Femur (tissue), 1 donor: ENCODE measurements at regions not wholly inside any gene's neighbourhood (a gene's known extent, or its start where the extent isn't known, plus 50 kb on each side); places are given as distances from the start of the nearest gene placed in this dataset.

Experiments used
- DNase-seq: peaks from one replicate; pipeline ENCODE4 v3.0.0-alpha.2; 2017

GRCh38 chr20:60976139-60976538, 275.9 kb upstream of the CDH4 start:
- DNase-seq, result no peak

GRCh38 chr20:60976913-60977312, 275.1 kb upstream of the CDH4 start:
- DNase-seq, result no peak

- peak; percentile 46 for DNase-seq
Measured at GRCh38 chr20:60977901-60978300, 274.2 kb upstream of the CDH4 start.

GRCh38 chr20:60984666-60985065, 267.4 kb upstream of the CDH4 start:
- no peak for DNase-seq

- no peak for DNase-seq
Measured at GRCh38 chr20:60986506-60987156, 265.4 kb upstream of the CDH4 start.

- DNase-seq, result no peak
Measured at GRCh38 chr20:60990061-60990460, 262.0 kb upstream of the CDH4 start.

GRCh38 chr20:60990643-60991042, 261.4 kb upstream of the CDH4 start:
- DNase-seq, result no peak

- peak; percentile 9 for DNase-seq
Measured at GRCh38 chr20:60993433-60994044, 258.5 kb upstream of the CDH4 start.

GRCh38 chr20:60999250-60999649, 252.8 kb upstream of the CDH4 start:
- DNase-seq, result no peak

- no peak for DNase-seq
Measured at GRCh38 chr20:61002090-61002489, 250.0 kb upstream of the CDH4 start.

- DNase-seq, result no peak
Measured at GRCh38 chr20:61014491-61014890, 237.6 kb upstream of the CDH4 start.

GRCh38 chr20:61015602-61016001, 236.5 kb upstream of the CDH4 start:
- DNase-seq, result no peak

- no peak for DNase-seq
Measured at GRCh38 chr20:61019322-61019721, 232.7 kb upstream of the CDH4 start.

GRCh38 chr20:61023612-61024011, 228.4 kb upstream of the CDH4 start:
- no peak for DNase-seq

GRCh38 chr20:61024390-61024789, 227.7 kb upstream of the CDH4 start:
- DNase-seq, result no peak

GRCh38 chr20:61025536-61025935, 226.5 kb upstream of the CDH4 start:
- no peak for DNase-seq

- no peak for DNase-seq
Measured at GRCh38 chr20:61026173-61026572, 225.9 kb upstream of the CDH4 start.

GRCh38 chr20:61026731-61027130, 225.3 kb upstream of the CDH4 start:
- no peak for DNase-seq

GRCh38 chr20:61027218-61027617, 224.8 kb upstream of the CDH4 start:
- no peak for DNase-seq

- no peak for DNase-seq
Measured at GRCh38 chr20:61030130-61030529, 221.9 kb upstream of the CDH4 start.

- DNase-seq, result no peak
Measured at GRCh38 chr20:61031101-61031830, 220.8 kb upstream of the CDH4 start.

- DNase-seq, result no peak
Measured at GRCh38 chr20:61037498-61037897, 214.6 kb upstream of the CDH4 start.

GRCh38 chr20:61041481-61041880, 210.6 kb upstream of the CDH4 start:
- no peak for DNase-seq
